Liver (tissue), 8 donors: ENCODE measurements at regions not wholly inside any gene's neighbourhood (a gene's known extent, or its start where the extent isn't known, plus 50 kb on each side); places are given as distances from the start of the nearest gene placed in this dataset.

Source experiments
- DNase-seq: peaks from one replicate; pipeline ENCODE4 v3.0.0-alpha.2; 2017; ENCODE audit warnings: low spot score
- H3K27ac ChIP-seq, 2 donors: one replicate each; pipeline ENCODE4 v1.7.0; 2013; ENCODE audit warnings: inconsistent platforms in 2 of 2, low read length in 2 of 2, control low read depth in 1 of 2, low read depth in 1 of 2, mild to moderate bottlenecking in 1 of 2
- H3K27me3 ChIP-seq, 4 donors: one replicate each; pipeline versions ENCODE4 v1.6.1 to v1.7.0; 2013; ENCODE audit warnings: low read length in 3 of 4, inconsistent platforms in 1 of 4, mild to moderate bottlenecking in 1 of 4, moderate library complexity in 1 of 4; ENCODE audit not compliant: control insufficient read depth in 4 of 4, insufficient read depth in 4 of 4
- H3K36me3 ChIP-seq, 4 donors: one replicate each; pipeline versions ENCODE4 v1.6.1 to v1.7.0; 2013; ENCODE audit warnings: low read length in 3 of 4, mild to moderate bottlenecking in 3 of 4, low read depth in 1 of 4, moderate library complexity in 1 of 4; ENCODE audit not compliant: control insufficient read depth in 4 of 4, insufficient read depth in 3 of 4
- H3K4me1 ChIP-seq, 4 donors: one replicate each; pipeline versions ENCODE4 v1.6.1 to v1.7.0; 2013; ENCODE audit warnings: low read length in 3 of 4, mild to moderate bottlenecking in 3 of 4, moderate library complexity in 1 of 4; ENCODE audit not compliant: control insufficient read depth in 4 of 4, insufficient read depth in 4 of 4
- H3K4me3 ChIP-seq, 3 donors: one replicate each; pipeline versions ENCODE4 v1.6.1 to v1.7.0; 2013; ENCODE audit warnings: low read length in 3 of 3, control low read depth in 1 of 3, low read depth in 1 of 3, mild to moderate bottlenecking in 1 of 3
- H3K9ac ChIP-seq, 2 donors: one replicate each; pipeline ENCODE4 v1.7.0; 2013; ENCODE audit warnings: low read length in 2 of 2, mild to moderate bottlenecking in 2 of 2, moderate library complexity in 2 of 2, control low read depth in 1 of 2, low read depth in 1 of 2
- H3K9me3 ChIP-seq, 4 donors: one replicate each; pipeline versions ENCODE4 v1.6.1 to v1.7.0; 2013; ENCODE audit warnings: low read length in 3 of 4; ENCODE audit not compliant: control insufficient read depth in 4 of 4
- EGR1 ChIP-seq, 2 donors: IDR thresholded peaks; 2 replicates each; pipeline ENCODE4 v1.6.1; 2016 to 2018; ENCODE audit warnings: antibody characterized with exemption in 2 of 2, low read depth in 2 of 2
- FOXA1 ChIP-seq: IDR thresholded peaks from 2 replicates; pipeline ENCODE4 v1.6.1; 2016; ENCODE audit warnings: antibody characterized with exemption
- FOXA2 ChIP-seq: IDR thresholded peaks from 2 replicates; pipeline ENCODE4 v1.6.1; 2016; ENCODE audit warnings: antibody characterized with exemption
- GABPA ChIP-seq, 2 donors: IDR thresholded peaks in 1 of 2; conservative IDR thresholded peaks in 1 of 2; 2 replicates each; pipeline ENCODE4 v1.6.1; 2016; ENCODE audit warnings: antibody characterized with exemption in 2 of 2, mild to moderate bottlenecking in 1 of 2, moderate library complexity in 1 of 2
- HNF4A ChIP-seq, 2 donors: conservative IDR thresholded peaks; 2 replicates each; pipeline ENCODE4 v1.6.1; 2016; ENCODE audit warnings: antibody characterized with exemption in 2 of 2, mild to moderate bottlenecking in 2 of 2
- HNF4G ChIP-seq: IDR thresholded peaks from 2 replicates; pipeline ENCODE4 v1.6.1; 2016; ENCODE audit warnings: antibody characterized with exemption
- JUND ChIP-seq, 2 donors: IDR thresholded peaks; 2 replicates each; pipeline ENCODE4 v1.6.1; 2016; ENCODE audit warnings: antibody characterized with exemption in 2 of 2
- NR2F2 ChIP-seq: IDR thresholded peaks from 2 replicates; pipeline ENCODE4 v1.6.1; 2016; ENCODE audit warnings: antibody characterized with exemption
- RAD21 ChIP-seq, 2 donors: IDR thresholded peaks; 2 replicates each; pipeline ENCODE4 v1.6.1; 2016; ENCODE audit warnings: antibody characterized with exemption in 2 of 2, mild to moderate bottlenecking in 2 of 2
- SP1 ChIP-seq: IDR thresholded peaks from 2 replicates; pipeline ENCODE4 v1.6.1; 2018; ENCODE audit warnings: antibody characterized with exemption, mild to moderate bottlenecking
- TAF1 ChIP-seq: conservative IDR thresholded peaks from 2 replicates; pipeline ENCODE4 v1.6.1; 2016; ENCODE audit warnings: antibody characterized with exemption, mild to moderate bottlenecking
- WGBS: extraction: QIAGEN DNeasy Blood & Tissue Kit; methylation state at CpG from one replicate; pipeline ENCODE4 v1.1.7; 2013; 5-methylcytosine and 5-hydroxymethylcytosine counted together
- TF ChIP-seq, protein P1 (sequence below): IDR thresholded peaks from 2 replicates; pipeline ENCODE4 v1.6.1; 2016; ENCODE audit warnings: antibody characterized with exemption, mild to moderate bottlenecking
- TF ChIP-seq, protein P2 (sequence below): IDR thresholded peaks from 2 replicates; pipeline ENCODE4 v1.6.1; 2016; ENCODE audit warnings: antibody characterized with exemption
- TF ChIP-seq, protein P3 (sequence below): fragments of 150-350 bp; IDR thresholded peaks from 2 replicates; pipeline ENCODE4 v1.5.1; 2017; ENCODE audit warnings: improper control_type of control experiment, low read depth, low read length; ENCODE audit not compliant: missing input control
- TF ChIP-seq, protein P4 (sequence below): IDR thresholded peaks from 2 replicates; pipeline ENCODE4 v1.6.1; 2016; ENCODE audit warnings: antibody characterized with exemption
- donor health status: healthy.
- donor health status: healthy.
- donor health status: healthy.
- donor health status: healthy.
- donor health status: healthy.

DNA sequence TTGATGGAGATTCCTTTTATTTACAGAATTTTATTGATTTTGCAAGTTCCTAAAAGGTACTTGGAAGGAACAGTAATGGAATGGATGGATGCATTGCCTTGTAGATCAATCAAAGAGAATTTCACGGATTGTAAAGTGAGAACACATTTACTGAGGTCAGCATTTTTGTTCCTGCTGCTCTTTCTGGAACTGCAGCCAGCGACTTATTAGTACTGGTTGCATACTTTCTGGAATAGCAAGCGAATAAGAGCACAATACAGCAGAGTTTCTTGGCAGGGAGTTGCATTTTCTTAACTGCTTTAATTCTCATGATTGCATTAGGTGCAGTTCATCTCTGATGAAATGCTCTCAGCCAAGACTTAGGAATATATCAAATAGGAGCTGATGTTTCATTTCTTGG, 106.1 kb upstream of the CHODL start:
- Histone ChIP-seq H3K27ac (no peak overlapping the region), H3K4me1 (no peaks in the 10 kb centered on the region), H3K27me3 (no peaks in the 10 kb centered on the region), H3K4me3 (no peak overlapping the region), H3K9ac (no peak overlapping the region), H3K9me3 (no peaks in the 10 kb centered on the region), H3K36me3 (no peaks in the 10 kb centered on the region)
- WGBS, result 57% methylated on average over 3 of the region's 3 CpGs
- no peak for DNase-seq
- no peak for TF ChIP-seq JUND (IDR thresholded peaks at IDR 0.05)

DNA sequence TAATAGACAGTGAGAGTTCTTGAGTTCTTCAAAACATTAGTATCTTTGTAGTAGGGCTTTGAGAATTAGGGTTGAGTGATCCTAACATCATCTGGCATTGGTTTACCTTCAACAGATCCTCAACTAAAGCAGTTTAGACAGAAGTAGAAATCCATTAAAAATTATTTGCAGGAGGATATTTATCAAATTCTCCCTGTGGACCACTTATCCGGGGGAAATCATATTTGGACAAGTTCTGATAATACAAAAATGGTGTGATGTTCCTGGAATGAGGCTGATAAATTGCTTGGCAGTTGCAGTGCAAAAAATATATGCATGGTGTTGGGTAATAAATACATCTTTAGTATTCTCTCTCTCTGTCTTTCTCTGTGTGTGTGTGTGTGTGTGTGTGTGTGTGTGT, 115.1 kb upstream of the CHODL start:
- no peaks in the 10 kb centered on the region for H3K36me3 ChIP-seq
- H3K4me3 ChIP-seq, result no peak overlapping the region
- 58% methylated on average over 1 of the region's 1 CpG for WGBS
- no peak overlapping the region for H3K9ac ChIP-seq
- H3K4me1 ChIP-seq, result no peaks in the 10 kb centered on the region
- H3K27ac ChIP-seq, result no peak overlapping the region
- no peaks in the 10 kb centered on the region for H3K27me3 ChIP-seq
- DNase-seq, result no peak
- H3K9me3 ChIP-seq, result no peaks in the 10 kb centered on the region
- TF ChIP-seq HNF4A (conservative IDR thresholded peaks at IDR 0.05) (no peak), JUND (IDR thresholded peaks at IDR 0.05) (no peak), EGR1 (IDR thresholded peaks at IDR 0.05; ENCODE audit: low read depth in 2 of 2) (no peak), HNF4G (no peak), NR2F2 (no peak), SP1 (no peak), GABPA (IDR thresholded peaks at IDR 0.05 in 1 of 2, conservative IDR thresholded peaks at IDR 0.05 in 1 of 2) (no peak), FOXA1 (no peak), TAF1 (no peak), RAD21 (IDR thresholded peaks at IDR 0.05) (no peak)
- TF ChIP-seq, protein P1, sequence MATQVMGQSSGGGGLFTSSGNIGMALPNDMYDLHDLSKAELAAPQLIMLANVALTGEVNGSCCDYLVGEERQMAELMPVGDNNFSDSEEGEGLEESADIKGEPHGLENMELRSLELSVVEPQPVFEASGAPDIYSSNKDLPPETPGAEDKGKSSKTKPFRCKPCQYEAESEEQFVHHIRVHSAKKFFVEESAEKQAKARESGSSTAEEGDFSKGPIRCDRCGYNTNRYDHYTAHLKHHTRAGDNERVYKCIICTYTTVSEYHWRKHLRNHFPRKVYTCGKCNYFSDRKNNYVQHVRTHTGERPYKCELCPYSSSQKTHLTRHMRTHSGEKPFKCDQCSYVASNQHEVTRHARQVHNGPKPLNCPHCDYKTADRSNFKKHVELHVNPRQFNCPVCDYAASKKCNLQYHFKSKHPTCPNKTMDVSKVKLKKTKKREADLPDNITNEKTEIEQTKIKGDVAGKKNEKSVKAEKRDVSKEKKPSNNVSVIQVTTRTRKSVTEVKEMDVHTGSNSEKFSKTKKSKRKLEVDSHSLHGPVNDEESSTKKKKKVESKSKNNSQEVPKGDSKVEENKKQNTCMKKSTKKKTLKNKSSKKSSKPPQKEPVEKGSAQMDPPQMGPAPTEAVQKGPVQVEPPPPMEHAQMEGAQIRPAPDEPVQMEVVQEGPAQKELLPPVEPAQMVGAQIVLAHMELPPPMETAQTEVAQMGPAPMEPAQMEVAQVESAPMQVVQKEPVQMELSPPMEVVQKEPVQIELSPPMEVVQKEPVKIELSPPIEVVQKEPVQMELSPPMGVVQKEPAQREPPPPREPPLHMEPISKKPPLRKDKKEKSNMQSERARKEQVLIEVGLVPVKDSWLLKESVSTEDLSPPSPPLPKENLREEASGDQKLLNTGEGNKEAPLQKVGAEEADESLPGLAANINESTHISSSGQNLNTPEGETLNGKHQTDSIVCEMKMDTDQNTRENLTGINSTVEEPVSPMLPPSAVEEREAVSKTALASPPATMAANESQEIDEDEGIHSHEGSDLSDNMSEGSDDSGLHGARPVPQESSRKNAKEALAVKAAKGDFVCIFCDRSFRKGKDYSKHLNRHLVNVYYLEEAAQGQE, result no peak
- TF ChIP-seq, protein P2, sequence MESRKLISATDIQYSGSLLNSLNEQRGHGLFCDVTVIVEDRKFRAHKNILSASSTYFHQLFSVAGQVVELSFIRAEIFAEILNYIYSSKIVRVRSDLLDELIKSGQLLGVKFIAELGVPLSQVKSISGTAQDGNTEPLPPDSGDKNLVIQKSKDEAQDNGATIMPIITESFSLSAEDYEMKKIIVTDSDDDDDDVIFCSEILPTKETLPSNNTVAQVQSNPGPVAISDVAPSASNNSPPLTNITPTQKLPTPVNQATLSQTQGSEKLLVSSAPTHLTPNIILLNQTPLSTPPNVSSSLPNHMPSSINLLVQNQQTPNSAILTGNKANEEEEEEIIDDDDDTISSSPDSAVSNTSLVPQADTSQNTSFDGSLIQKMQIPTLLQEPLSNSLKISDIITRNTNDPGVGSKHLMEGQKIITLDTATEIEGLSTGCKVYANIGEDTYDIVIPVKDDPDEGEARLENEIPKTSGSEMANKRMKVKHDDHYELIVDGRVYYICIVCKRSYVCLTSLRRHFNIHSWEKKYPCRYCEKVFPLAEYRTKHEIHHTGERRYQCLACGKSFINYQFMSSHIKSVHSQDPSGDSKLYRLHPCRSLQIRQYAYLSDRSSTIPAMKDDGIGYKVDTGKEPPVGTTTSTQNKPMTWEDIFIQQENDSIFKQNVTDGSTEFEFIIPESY, result no peak

DNA sequence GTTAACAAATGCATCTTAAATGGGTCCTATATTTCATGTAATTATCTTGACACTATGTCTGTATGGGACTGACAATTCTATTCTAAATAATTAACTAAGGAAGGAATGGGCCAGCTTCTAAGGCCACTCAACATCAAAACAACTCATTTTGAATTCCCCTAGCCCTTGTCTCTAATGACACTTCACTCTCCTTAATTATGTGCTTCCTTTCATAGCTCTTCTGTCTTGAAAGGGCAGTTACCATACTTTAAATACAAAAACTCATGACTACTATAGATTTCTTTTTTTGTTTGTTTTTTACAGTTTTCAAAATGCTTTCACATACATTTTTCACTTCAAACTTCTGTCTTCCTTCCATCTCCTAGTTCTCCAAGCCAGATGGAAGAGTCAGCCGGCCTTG, 126.1 kb upstream of the CHODL start:
- no peak overlapping the region for H3K27ac ChIP-seq
- no peak overlapping the region for H3K4me3 ChIP-seq
- H3K9ac ChIP-seq, result no peak overlapping the region
- DNase-seq, result no peak
- H3K9me3 ChIP-seq, result no peaks in the 10 kb centered on the region
- H3K27me3 ChIP-seq, result no peaks in the 10 kb centered on the region
- WGBS, result 63% methylated on average over 1 of the region's 1 CpG
- TF ChIP-seq, protein P1, result no peak
- TF ChIP-seq FOXA1, result no peak
- TF ChIP-seq, protein P2, result no peak
- TF ChIP-seq, protein P3, sequence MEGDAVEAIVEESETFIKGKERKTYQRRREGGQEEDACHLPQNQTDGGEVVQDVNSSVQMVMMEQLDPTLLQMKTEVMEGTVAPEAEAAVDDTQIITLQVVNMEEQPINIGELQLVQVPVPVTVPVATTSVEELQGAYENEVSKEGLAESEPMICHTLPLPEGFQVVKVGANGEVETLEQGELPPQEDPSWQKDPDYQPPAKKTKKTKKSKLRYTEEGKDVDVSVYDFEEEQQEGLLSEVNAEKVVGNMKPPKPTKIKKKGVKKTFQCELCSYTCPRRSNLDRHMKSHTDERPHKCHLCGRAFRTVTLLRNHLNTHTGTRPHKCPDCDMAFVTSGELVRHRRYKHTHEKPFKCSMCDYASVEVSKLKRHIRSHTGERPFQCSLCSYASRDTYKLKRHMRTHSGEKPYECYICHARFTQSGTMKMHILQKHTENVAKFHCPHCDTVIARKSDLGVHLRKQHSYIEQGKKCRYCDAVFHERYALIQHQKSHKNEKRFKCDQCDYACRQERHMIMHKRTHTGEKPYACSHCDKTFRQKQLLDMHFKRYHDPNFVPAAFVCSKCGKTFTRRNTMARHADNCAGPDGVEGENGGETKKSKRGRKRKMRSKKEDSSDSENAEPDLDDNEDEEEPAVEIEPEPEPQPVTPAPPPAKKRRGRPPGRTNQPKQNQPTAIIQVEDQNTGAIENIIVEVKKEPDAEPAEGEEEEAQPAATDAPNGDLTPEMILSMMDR, result no peak
- TF ChIP-seq, protein P4, sequence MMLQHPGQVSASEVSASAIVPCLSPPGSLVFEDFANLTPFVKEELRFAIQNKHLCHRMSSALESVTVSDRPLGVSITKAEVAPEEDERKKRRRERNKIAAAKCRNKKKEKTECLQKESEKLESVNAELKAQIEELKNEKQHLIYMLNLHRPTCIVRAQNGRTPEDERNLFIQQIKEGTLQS, result no peak
- TF ChIP-seq FOXA2, result no peak
- H3K4me1 ChIP-seq, result no peaks in the 10 kb centered on the region
- H3K36me3 ChIP-seq, result no peaks in the 10 kb centered on the region
